Activated CD8-positive, alpha-beta T cell treated with anti-CD3 and anti-CD28 coated beads for 36 hours (primary cell): ENCODE measurements at regions not wholly inside any gene's neighbourhood (a gene's known extent, or its start where the extent isn't known, plus 50 kb on each side); places are given as distances from the start of the nearest gene placed in this dataset.

Experiments used
- ATAC-seq: fragments of 200-7000 bp; cut with Tn5 transposase; one replicate; pipeline ENCODE4 v1.10.0; 2021; ENCODE audit warnings: mild to moderate bottlenecking, moderate library complexity
- CTCF ChIA-PET: fragments of 350-600 bp; sonication (Branson Sonifier 250); formaldehyde crosslinking; loops from one replicate; lab custom pipeline; 2021; ENCODE audit warnings: antibody characterized with exemption; lab: Charles Lee
- POLR2A ChIA-PET: fragments of 350-600 bp; sonication (Branson Sonifier 250); formaldehyde crosslinking; loops from one replicate; lab custom pipeline; 2021; ENCODE audit warnings: antibody characterized with exemption; lab: Charles Lee
- DNase-seq: peaks from one replicate; pipeline ENCODE4 v3.0.0-alpha.2; 2020
- H3K27ac Mint-ChIP-seq: one replicate; pipeline ENCODE4 v1.8.0; 2021; ENCODE audit warnings: mild to moderate bottlenecking, mixed read lengths
- H3K27me3 Mint-ChIP-seq: one replicate; pipeline ENCODE4 v1.8.0; 2021; ENCODE audit warnings: mixed read lengths
- H3K36me3 Mint-ChIP-seq: one replicate; pipeline ENCODE4 v1.8.0; 2021; ENCODE audit warnings: low read depth, mixed read lengths
- H3K4me1 Mint-ChIP-seq: one replicate; pipeline ENCODE4 v1.8.0; 2021; ENCODE audit warnings: low read depth, mixed read lengths
- H3K4me3 Mint-ChIP-seq: one replicate; pipeline ENCODE4 v1.8.0; 2021; ENCODE audit warnings: mild to moderate bottlenecking, moderate library complexity, mixed read lengths
- H3K9me3 Mint-ChIP-seq: one replicate; pipeline ENCODE4 v1.8.0; 2021; ENCODE audit warnings: mixed read lengths
- intact Hi-C: fragments of 100-400 bp; cut with micrococcal nuclease; formaldehyde crosslinking; loops from one replicate; pipeline ENCODE4 v1.10.0; 2022
- TF ChIP-seq, protein P1 (sequence below): fragments of 200-600 bp; IDR thresholded peaks from one replicate; pipeline ENCODE4 v1.8.0; 2022; ENCODE audit warnings: antibody characterized with exemption, mild to moderate bottlenecking

- CTCF ChIA-PET = interaction anchor here (0.8 to 5.0 kb wide), 10 partner anchors 15 to 132 kb away, joined by 3 to 37 read pairs (median 4); no protein-coding TSS in a partner anchor
- no peaks in the 10 kb centered on the region for H3K27me3 Mint-ChIP-seq
These were observed 79.9 kb downstream of the ARF6 start for GRCh38 chr14:49972823-49973222.

DNA sequence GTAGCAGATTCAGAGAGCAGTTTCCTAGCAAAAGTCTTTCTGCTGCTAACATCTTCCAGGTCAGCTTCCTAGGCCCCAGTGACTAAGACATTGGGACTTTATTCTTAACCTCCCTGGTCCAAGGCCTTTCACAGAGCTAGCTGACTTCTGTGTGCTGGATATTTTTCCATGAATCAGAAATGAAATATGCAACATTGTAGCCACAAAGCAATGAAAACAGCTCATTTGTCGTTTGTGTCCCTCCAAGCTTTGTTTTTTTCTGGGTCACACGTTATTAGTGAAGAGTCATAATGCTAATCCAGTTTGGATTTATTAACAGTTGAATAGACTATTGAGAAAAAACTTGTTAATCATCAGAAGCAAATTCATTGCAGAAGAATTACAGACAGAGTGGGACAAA is 82.4 kb downstream of the ARF6 start:
- intact Hi-C loops = no loop called here
- Mint-ChIP-seq H3K27me3 (no peaks in the 10 kb centered on the region), H3K9me3 (no peaks in the 10 kb centered on the region), H3K4me1 (peaks cover 87% of the 10 kb centered on the region), H3K4me3 (no peak overlapping the region), H3K36me3 (no peaks in the 10 kb centered on the region), H3K27ac (peak overlapping the region; percentile 58)
- no peak for DNase-seq
- TF ChIP-seq, protein P1, sequence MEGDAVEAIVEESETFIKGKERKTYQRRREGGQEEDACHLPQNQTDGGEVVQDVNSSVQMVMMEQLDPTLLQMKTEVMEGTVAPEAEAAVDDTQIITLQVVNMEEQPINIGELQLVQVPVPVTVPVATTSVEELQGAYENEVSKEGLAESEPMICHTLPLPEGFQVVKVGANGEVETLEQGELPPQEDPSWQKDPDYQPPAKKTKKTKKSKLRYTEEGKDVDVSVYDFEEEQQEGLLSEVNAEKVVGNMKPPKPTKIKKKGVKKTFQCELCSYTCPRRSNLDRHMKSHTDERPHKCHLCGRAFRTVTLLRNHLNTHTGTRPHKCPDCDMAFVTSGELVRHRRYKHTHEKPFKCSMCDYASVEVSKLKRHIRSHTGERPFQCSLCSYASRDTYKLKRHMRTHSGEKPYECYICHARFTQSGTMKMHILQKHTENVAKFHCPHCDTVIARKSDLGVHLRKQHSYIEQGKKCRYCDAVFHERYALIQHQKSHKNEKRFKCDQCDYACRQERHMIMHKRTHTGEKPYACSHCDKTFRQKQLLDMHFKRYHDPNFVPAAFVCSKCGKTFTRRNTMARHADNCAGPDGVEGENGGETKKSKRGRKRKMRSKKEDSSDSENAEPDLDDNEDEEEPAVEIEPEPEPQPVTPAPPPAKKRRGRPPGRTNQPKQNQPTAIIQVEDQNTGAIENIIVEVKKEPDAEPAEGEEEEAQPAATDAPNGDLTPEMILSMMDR = no peak
- ChIA-PET CTCF (interaction anchor here (1.0 to 1.8 kb wide), 4 partner anchors 25 to 123 kb away, joined by 3 to 4 read pairs (median 4); partner anchors contain the start of gene NEMF), POLR2A (interaction anchor here (0.7 to 7.8 kb wide), 5 partner anchors 14 to 105 kb away, joined by 3 to 135 read pairs (median 3); partner anchors contain the start of gene ARF6)
- ATAC-seq = no peak

More at GRCh38 chr14:49972823-49973222, 79.9 kb downstream of the ARF6 start:
- TF ChIP-seq, protein P1 = no peak
- peaks cover 70% of the 10 kb centered on the region for H3K4me1 Mint-ChIP-seq
- ATAC-seq = peak; percentile 50
- no peaks in the 10 kb centered on the region for H3K36me3 Mint-ChIP-seq
- H3K4me3 Mint-ChIP-seq = peak overlapping the region; percentile 69
- peak; percentile 62 for DNase-seq
- no peaks in the 10 kb centered on the region for H3K9me3 Mint-ChIP-seq
- POLR2A ChIA-PET = interaction anchor here (0.7 to 7.8 kb wide), 16 partner anchors 12 to 112 kb away, joined by 3 to 135 read pairs (median 4); partner anchors contain the start of gene ARF6
- intact Hi-C loops = loop anchor here (1.0 kb wide), 1 partner anchor 27 kb away; no protein-coding TSS in a partner anchor
- H3K27ac Mint-ChIP-seq = peak overlapping the region; percentile 94

GRCh38 chr14:49975799-49976198 is 82.9 kb downstream of the ARF6 start:
- Mint-ChIP-seq H3K9me3 (no peaks in the 10 kb centered on the region), H3K36me3 (no peaks in the 10 kb centered on the region), H3K4me3 (no peak overlapping the region), H3K4me1 (peaks cover 87% of the 10 kb centered on the region), H3K27ac (no peak overlapping the region), H3K27me3 (no peaks in the 10 kb centered on the region)
- ATAC-seq (no peak), DNase-seq (no peak)
- intact Hi-C loops = loop anchor here (2.0 kb wide), 1 partner anchor 23 kb away; no protein-coding TSS in a partner anchor
- TF ChIP-seq, protein P1 = no peak
- CTCF ChIA-PET = interaction anchor here (0.9 to 1.8 kb wide), 6 partner anchors 11 to 124 kb away, joined by 3 to 5 read pairs (median 4); partner anchors contain the start of gene NEMF
- POLR2A ChIA-PET = interaction anchor here (0.7 to 7.8 kb wide), 6 partner anchors 14 to 83 kb away, joined by 3 to 135 read pairs (median 3); partner anchors contain the start of gene ARF6

- ChIA-PET POLR2A (interaction anchor here (0.8 to 7.8 kb wide), 5 partner anchors 16 to 105 kb away, joined by 3 to 135 read pairs (median 4); partner anchors contain the start of gene ARF6), CTCF (interaction anchor here (1.0 to 1.8 kb wide), 5 partner anchors 10 to 125 kb away, joined by 3 to 6 read pairs (median 4); partner anchors contain the start of gene NEMF)
- TF ChIP-seq, protein P1 = no peak
- Mint-ChIP-seq H3K9me3 (no peaks in the 10 kb centered on the region), H3K27ac (peak overlapping the region; percentile 91), H3K4me1 (peaks cover 84% of the 10 kb centered on the region), H3K4me3 (peak overlapping the region; percentile 35), H3K27me3 (no peaks in the 10 kb centered on the region), H3K36me3 (no peaks in the 10 kb centered on the region)
- ATAC-seq (peak; percentile 76), DNase-seq (peak; percentile 69)
- intact Hi-C loops = loop anchor here (2.0 kb wide), 1 partner anchor 22 kb away; no protein-coding TSS in a partner anchor
These were observed 84.4 kb downstream of the ARF6 start for GRCh38 chr14:49977126-49977841.
